ENCODE measurements at regions not wholly inside any gene's neighbourhood (a gene's known extent, or its start where the extent isn't known, plus 50 kb on each side); places are given as distances from the start of the nearest gene placed in this dataset.

- TF ChIP-seq MAX (IDR thresholded peaks at IDR 0.05) (no peak), FOXM1 (IDR thresholded peaks at IDR 0.05; ENCODE audit: borderline replicate concordance, low read depth) (no peak), EP300 (IDR thresholded peaks at IDR 0.05; ENCODE audit: borderline replicate concordance) (no peak), TEAD4 (IDR thresholded peaks at IDR 0.05) (no peak), CEBPB (IDR thresholded peaks at IDR 0.05) (no peak), TAF1 (IDR thresholded peaks at IDR 0.05; ENCODE audit: low read depth) (no peak), RAD21 (IDR thresholded peaks at IDR 0.05; ENCODE audit: low read depth) (no peak), CREB1 (IDR thresholded peaks at IDR 0.05; ENCODE audit: low read depth) (no peak), YY1 (IDR thresholded peaks at IDR 0.05; ENCODE audit: low read depth) (no peak), NFIC (IDR thresholded peaks at IDR 0.05) (no peak), EGR1 (IDR thresholded peaks at IDR 0.05) (no peak), ZBTB7A (IDR thresholded peaks at IDR 0.05; ENCODE audit: low read depth) (no peak), TCF12 (IDR thresholded peaks at IDR 0.05; ENCODE audit: low read depth) (no peak)
- TF ChIP-seq, protein P1, sequence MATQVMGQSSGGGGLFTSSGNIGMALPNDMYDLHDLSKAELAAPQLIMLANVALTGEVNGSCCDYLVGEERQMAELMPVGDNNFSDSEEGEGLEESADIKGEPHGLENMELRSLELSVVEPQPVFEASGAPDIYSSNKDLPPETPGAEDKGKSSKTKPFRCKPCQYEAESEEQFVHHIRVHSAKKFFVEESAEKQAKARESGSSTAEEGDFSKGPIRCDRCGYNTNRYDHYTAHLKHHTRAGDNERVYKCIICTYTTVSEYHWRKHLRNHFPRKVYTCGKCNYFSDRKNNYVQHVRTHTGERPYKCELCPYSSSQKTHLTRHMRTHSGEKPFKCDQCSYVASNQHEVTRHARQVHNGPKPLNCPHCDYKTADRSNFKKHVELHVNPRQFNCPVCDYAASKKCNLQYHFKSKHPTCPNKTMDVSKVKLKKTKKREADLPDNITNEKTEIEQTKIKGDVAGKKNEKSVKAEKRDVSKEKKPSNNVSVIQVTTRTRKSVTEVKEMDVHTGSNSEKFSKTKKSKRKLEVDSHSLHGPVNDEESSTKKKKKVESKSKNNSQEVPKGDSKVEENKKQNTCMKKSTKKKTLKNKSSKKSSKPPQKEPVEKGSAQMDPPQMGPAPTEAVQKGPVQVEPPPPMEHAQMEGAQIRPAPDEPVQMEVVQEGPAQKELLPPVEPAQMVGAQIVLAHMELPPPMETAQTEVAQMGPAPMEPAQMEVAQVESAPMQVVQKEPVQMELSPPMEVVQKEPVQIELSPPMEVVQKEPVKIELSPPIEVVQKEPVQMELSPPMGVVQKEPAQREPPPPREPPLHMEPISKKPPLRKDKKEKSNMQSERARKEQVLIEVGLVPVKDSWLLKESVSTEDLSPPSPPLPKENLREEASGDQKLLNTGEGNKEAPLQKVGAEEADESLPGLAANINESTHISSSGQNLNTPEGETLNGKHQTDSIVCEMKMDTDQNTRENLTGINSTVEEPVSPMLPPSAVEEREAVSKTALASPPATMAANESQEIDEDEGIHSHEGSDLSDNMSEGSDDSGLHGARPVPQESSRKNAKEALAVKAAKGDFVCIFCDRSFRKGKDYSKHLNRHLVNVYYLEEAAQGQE (IDR thresholded peaks at IDR 0.05; ENCODE audit: low read depth), result no peak
- TF ChIP-seq, protein P2, sequence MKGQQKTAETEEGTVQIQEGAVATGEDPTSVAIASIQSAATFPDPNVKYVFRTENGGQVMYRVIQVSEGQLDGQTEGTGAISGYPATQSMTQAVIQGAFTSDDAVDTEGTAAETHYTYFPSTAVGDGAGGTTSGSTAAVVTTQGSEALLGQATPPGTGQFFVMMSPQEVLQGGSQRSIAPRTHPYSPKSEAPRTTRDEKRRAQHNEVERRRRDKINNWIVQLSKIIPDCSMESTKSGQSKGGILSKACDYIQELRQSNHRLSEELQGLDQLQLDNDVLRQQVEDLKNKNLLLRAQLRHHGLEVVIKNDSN (IDR thresholded peaks at IDR 0.05), result no peak
Measured at GRCh38 chr3:162012633-162013032, 516.0 kb downstream of the OTOL1 start.

GRCh38 chr3:162014284-162014683, 517.7 kb downstream of the OTOL1 start:
- TF ChIP-seq YY1 (IDR thresholded peaks at IDR 0.05; ENCODE audit: low read depth) (no peak), TEAD4 (IDR thresholded peaks at IDR 0.05) (no peak), MAX (IDR thresholded peaks at IDR 0.05) (no peak)

GRCh38 chr3:162015856-162016255, 519.2 kb downstream of the OTOL1 start:
- TF ChIP-seq NFIC (IDR thresholded peaks at IDR 0.05), result no peak
- no peak for TF ChIP-seq EGR1 (IDR thresholded peaks at IDR 0.05)
- TF ChIP-seq TCF12 (IDR thresholded peaks at IDR 0.05; ENCODE audit: low read depth), result no peak
- TF ChIP-seq RAD21 (IDR thresholded peaks at IDR 0.05; ENCODE audit: low read depth), result no peak
- no peak for TF ChIP-seq ZBTB7A (IDR thresholded peaks at IDR 0.05; ENCODE audit: low read depth)
- no peak for TF ChIP-seq CEBPB (IDR thresholded peaks at IDR 0.05)
- no peak for TF ChIP-seq CREB1 (IDR thresholded peaks at IDR 0.05; ENCODE audit: low read depth)
- TF ChIP-seq YY1 (IDR thresholded peaks at IDR 0.05; ENCODE audit: low read depth), result no peak
- TF ChIP-seq TEAD4 (IDR thresholded peaks at IDR 0.05), result no peak
- TF ChIP-seq EP300 (IDR thresholded peaks at IDR 0.05; ENCODE audit: borderline replicate concordance), result no peak
- no peak for TF ChIP-seq MAX (IDR thresholded peaks at IDR 0.05)
- TF ChIP-seq, protein P1 (IDR thresholded peaks at IDR 0.05; ENCODE audit: low read depth), result no peak
- TF ChIP-seq FOXM1 (IDR thresholded peaks at IDR 0.05; ENCODE audit: borderline replicate concordance, low read depth), result no peak
- TF ChIP-seq, protein P2 (IDR thresholded peaks at IDR 0.05), result no peak
- no peak for TF ChIP-seq TAF1 (IDR thresholded peaks at IDR 0.05; ENCODE audit: low read depth)

GRCh38 chr3:162019817-162020216, 523.2 kb downstream of the OTOL1 start:
- TF ChIP-seq, protein P2 (IDR thresholded peaks at IDR 0.05), result no peak
- TF ChIP-seq ZBTB7A (IDR thresholded peaks at IDR 0.05; ENCODE audit: low read depth) (no peak), CEBPB (IDR thresholded peaks at IDR 0.05) (no peak), EGR1 (IDR thresholded peaks at IDR 0.05) (no peak), CREB1 (IDR thresholded peaks at IDR 0.05; ENCODE audit: low read depth) (no peak), EP300 (IDR thresholded peaks at IDR 0.05; ENCODE audit: borderline replicate concordance) (no peak), MAX (IDR thresholded peaks at IDR 0.05) (no peak), YY1 (IDR thresholded peaks at IDR 0.05; ENCODE audit: low read depth) (no peak), TCF12 (IDR thresholded peaks at IDR 0.05; ENCODE audit: low read depth) (no peak), TAF1 (IDR thresholded peaks at IDR 0.05; ENCODE audit: low read depth) (no peak), NFIC (IDR thresholded peaks at IDR 0.05) (no peak), FOXM1 (IDR thresholded peaks at IDR 0.05; ENCODE audit: borderline replicate concordance, low read depth) (no peak), TEAD4 (IDR thresholded peaks at IDR 0.05) (no peak), RAD21 (IDR thresholded peaks at IDR 0.05; ENCODE audit: low read depth) (no peak)
- TF ChIP-seq, protein P1 (IDR thresholded peaks at IDR 0.05; ENCODE audit: low read depth), result no peak
